Activated T-cell treated with anti-CD3 and anti-CD28 coated beads for 4 hours (primary cell): ENCODE measurements at regions not wholly inside any gene's neighbourhood (a gene's known extent, or its start where the extent isn't known, plus 50 kb on each side); places are given as distances from the start of the nearest gene placed in this dataset.
"Not testable (repeated sequence)": the region's sequence is repeated elsewhere in the genome, so short reads cannot be mapped to it uniquely, and the experiment has no call there.

Experiments used
- DNase-seq: peaks from one replicate; pipeline ENCODE4 v3.0.0-alpha.2; 2020

DNA sequence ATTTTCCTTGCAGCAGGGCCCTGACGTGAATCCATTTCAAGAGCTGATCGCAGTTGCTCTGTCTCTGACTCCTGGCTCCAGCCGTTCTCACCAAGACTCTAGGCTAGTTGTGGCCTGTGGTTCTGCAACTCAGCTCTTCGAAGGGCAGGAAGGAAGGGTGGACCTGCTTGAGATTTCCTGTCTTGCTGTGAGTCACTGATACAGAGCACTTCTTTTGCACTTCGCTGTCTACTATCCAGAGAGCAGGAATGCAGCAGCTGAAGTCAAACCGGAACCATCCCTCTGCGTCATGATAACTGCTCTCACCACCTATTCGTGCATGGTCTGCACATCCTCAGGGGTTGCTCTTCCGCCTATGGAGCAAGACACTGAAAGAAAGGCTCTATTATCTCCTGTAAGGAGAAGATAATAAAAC is 59.7 kb downstream of the RAP2B start:
- DNase-seq = peak; percentile 28

DNA sequence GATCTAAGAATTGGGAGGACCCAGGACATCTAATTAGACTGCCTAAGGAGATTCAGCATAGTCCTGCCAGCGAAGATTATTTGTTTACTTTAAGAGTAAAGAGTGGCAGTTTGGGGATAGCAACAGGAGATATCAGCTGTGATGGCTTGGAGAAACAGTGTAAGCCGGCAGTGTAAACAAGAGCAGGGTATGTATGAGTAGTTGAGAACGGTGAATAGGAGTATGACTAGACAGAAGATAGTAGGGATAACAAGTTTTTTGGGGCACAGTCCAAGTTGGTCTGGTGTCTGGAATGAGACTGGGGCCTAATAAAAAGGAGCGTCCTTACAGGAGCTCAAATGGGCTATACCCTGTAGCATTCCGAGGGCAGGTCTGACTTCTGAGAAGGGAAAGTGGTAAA is 64.9 kb downstream of the RAP2B start:
- DNase-seq = not testable (repeated sequence)

DNA sequence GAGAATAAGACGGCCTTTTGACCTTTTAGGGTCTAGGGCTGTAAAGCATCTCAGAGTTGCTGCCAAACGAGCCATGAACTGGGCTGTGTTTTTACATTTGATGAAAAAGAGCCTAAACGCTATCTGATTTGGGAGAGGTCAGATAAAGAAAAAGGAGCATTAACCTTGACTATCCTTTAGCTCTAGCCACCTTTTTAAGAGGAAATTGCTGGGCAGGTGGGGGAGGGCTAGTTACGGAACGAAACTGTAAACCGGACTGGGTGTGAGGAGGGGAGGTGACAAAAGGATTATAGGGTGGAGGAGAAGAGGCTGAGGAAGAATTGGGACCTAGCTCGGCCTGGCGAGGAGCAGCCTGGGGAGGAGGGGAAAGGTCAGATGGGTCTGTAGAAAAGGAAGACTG is 68.4 kb downstream of the RAP2B start:
- not testable (repeated sequence) for DNase-seq

DNA sequence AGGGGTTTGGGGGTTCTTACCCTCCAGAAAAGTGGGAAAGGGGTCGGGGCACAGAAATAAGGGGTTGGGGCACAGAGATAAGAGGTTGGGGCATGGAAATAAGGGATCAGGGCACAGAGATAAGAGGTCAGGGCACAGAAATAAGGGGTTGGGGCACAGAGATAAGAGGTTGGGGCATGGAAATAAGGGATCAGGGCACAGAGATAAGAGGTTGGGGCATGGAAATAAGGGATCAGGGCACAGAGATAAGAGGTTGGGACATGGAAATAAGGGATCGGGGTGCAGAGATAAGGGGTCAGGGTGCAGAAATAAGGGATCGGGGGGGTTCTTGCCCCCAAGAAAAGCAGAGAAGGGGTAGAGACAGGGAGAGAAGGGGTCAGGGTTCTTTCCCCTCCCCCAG is 69.2 kb downstream of the RAP2B start:
- not testable (repeated sequence) for DNase-seq

DNA sequence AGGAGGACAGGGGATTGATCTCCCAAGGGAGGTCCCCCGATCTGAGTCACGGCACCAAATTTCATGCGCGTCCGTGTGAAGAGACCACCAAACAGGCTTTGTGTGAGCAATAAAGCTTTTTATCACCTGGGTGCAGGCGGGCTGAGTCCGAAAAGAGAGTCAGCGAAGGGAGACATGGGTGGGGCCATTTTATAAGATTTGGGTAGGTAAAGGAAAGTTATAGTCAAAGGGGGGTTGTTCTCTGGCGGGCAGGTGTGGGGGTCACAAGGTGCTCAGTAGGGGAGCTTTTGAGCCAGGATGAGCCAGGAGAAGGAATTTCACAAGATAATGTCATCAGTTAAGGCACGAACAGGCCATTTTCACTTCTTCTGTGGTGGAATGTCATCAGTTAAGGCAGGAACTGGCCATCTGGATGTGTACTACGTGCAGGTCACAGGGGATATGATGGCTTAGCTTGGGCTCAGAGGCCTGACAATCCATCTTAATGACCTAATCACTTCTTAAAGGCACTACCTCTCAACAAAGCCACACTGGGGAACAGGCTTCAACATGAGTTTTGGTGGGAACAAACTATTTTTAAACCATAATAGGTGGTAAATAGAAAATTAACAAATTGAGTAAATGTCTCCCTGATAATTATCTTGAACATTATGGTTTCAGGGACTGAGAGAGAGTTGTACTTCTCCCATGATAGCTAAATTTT is 70.2 kb downstream of the RAP2B start:
- not testable (repeated sequence) for DNase-seq

DNA sequence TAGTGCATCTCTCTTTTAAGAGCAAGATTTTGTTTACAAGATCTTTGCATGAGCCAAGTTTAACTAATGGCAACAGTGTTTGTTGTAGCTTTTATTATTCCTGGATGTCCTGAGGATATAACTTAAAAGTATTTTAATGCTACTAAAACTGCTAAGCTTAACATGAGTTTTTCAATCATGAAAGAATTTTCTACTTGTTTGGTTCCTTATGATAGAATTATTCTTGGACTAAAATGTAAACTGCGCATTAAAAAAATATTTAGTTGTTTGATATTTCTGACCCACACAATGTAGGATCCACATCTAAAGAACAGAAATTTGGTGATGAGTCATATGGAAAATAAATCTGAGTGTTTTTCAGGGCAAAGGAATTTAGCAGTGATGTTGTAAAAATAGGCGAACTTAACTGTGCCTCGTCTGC is 70.8 kb downstream of the RAP2B start:
- DNase-seq = no peak

DNA sequence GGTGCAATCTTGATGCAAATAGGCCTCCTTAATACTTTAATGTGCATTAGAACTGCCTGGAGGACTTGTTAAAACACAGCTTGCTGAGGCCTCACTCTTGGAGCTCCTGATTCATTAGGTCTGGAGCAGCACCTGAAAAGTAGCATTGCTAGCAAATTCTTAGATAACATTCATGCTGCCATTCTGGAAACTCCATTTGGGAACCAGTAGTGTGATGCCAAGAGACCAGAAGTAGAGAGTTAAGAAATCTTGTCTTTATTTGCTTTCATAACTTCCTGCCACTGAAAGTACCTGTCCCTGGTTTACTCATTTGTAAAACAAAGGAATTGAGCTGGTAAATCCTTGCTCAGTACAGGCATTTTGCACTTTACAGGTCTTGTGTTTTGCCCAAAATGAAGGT is 72.0 kb downstream of the RAP2B start:
- no peak for DNase-seq

DNA sequence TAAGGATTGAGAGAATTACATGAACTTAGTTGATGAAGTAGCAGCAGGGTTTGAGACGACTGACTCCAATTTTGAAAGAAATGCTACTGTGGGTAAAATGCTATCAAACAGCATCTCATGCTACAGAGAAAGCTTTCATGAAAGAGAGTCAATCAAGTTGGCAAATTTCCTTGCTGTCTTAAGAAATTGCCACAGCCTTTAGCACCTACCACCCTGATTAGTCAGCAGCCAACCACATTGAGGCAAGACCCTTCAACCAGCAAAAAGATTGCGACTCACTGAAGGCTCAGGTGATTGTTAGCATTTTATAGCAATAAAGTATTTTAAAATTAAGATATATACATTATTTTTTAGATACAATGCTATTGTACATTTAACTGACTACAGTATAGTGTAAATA is 80.9 kb downstream of the RAP2B start:
- DNase-seq = no peak

DNA sequence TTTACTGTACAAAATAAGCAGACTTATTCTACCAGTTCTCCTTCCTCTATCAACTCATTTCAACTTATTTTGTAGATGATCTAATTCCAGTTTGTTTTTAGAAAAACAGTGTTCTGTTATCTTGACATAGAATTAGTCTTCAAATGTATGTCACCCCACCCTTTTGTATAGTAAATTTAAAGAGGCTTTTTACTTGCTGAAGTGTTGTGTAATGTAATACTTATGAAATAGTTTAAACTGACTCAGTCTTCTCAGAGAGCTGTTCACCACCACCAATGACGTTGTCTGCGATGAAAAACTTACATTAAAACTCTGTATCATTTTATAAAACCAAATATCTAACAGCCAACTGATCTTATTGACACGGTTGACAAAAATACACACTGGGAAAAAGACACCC is 82.9 kb downstream of the RAP2B start:
- DNase-seq = no peak

DNA sequence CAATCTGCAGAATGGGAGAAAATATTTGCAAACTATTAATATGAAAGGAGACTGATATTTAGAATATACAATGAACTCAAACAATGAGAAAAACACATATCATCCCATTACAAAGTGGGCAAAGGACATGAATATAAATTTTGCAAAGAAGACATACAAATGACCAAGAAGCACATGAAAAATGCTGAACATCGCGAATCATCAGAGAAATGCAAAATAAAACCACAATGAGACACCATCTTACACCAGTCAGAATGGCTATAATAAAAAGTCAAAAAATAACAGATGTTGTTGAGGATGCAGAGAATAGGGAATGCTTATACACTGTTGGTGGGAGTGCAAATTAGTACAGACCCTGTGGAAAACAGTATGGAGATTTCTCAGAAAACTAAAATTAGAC is 83.6 kb downstream of the RAP2B start:
- no peak for DNase-seq

DNA sequence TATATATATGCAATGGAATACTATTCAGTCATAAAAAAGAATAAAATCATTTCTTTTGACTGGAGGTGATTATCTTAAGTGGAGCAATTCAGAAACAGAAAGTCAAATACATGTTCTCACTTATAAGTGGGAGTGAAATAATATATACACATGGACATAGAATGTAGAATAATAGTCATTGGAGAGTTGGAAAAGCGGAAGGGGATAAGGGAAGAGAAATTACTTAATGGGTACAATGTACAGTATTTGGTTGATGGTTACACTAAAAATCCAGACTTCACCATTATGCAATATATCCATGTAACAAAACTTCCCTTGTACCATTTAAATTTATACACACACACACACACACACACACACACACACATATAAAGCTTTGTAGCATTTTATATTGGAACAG is 84.3 kb downstream of the RAP2B start:
- no peak for DNase-seq

DNA sequence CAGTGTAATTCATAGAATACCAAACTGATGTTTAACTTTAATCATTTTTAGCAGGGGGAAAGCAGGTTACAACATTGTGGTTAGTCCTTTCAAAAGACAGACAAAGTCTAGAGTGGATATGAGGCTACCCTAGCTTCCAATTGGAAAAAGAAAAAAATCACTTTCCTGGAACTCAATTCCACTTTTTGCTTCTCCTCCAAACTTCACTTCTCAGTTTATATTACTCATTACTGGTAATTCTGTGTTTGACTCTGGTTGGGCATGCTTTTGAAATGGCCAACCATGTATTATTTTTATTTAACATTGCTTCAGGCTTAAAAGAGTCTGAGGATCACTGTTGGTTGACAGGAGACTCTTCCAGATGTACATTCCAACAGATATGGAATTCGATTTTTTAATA is 84.8 kb downstream of the RAP2B start:
- no peak for DNase-seq

DNA sequence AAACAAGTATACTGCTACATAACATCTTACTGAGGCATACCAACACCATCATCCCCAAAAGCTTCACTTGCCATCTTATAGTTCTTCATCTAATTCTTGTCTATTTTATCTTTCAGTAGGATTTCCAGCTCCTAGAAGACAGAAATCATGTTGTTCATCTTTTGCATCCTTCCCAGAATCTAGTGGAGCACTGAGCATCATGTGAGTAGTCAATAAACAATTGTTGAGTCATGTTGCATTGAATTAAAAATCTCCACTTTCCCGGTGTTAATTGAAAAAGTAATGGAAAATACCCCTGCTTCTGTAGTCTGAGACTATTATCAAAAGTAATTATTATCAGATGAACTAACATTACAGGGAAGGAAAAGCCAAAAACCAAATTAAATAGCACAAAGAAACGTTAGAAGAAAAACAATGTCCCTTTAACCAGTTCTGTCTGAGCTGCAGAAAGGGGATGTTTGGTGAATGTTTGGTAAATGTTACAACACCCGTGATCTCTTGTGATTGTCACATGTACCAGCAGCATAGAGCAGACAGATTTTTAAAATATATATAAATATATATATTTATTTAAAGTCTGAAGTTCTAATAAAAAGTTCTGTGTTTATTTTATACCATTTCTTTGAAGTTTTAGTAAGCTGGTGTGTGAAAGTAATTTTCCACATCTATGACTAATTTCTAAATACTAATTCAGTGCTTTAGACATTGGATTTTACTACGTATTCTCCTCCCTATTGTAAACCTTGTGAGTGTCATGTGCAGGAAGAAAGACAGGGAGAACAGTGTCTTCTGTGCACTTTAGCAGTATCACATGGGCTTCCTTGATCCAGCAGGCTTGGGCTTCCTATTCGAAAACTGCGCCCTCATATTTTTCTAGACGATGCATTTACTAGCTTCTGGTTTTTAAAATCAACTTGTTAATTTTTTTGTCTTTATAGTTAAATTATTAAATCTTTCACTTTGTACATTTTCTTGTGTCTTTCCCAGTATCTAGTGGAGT is 85.6 kb downstream of the RAP2B start:
- DNase-seq = no peak

DNA sequence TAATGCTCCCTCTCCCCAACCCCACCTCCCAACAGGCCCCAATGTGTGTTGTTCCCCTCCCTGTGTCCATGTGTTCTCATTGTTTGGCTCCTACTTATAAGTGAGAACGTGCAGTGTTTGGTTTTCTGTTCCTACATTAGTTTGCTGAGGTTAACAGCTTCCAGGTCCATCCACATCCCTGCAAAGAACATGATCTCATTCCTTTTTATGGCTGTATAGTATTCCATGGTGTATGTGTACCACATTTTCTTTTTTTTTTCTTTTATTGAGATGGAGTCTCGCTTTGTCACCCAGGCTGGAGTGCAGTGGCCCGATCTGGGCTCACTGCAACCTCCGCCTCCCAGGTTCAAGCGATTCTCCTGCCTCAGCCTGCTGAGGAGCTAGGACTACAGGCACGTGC is 86.8 kb downstream of the RAP2B start:
- not testable (repeated sequence) for DNase-seq

DNA sequence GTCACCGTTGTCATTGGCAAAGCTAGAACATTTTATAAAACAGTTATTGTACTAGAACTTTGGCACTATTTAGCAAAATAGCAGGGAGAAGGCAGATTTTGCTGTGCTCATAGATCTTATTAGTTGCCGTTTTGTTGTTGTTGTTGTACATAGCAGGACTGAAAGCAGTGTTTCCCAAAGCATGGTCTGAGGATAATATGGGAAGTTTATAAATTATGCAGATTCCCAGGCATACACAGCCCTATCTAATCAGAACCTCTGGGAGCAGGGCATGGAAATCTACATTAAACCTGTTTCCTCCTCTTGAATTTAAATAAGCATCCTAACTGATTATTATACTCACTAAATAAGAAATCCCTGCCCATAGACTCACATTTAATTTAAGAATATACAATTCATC is 87.9 kb downstream of the RAP2B start:
- DNase-seq = no peak

DNA sequence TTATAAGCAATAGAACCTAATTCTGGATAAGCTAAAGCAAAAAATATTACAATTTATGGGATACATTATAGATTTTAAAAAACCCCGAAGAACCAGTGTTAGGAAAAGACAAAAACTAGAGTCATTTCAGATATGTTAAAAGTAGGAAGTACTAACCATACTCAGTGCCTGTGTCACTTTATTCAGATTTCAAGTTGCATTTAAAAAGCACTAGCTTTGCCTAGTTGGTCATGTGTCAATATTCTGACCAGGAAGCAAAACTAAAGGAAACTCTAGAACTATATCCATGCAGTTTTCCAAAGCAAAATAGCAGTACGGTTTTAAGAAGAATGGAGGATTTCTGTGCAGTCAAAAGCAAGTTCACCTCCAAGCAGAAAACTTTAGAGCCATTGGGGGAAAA is 88.4 kb downstream of the RAP2B start:
- no peak for DNase-seq

DNA sequence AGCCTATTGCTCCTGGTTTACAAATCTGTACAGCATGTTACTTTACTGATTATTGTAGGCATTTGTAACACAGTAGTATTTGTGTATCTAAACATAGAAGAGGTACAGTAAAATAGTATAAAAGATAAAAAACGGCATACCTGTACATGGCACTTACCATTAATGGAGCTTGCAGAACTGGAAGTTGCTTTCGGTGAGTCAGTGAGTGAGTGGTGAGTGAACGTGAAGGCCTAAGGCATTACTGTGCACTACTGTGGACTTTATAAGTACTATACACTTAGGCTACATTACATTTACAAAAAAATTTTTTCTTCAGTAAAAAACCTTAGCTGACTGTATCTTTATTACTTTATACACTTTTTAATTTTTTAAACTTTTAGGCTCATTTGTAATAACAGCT is 90.9 kb downstream of the RAP2B start:
- no peak for DNase-seq

DNA sequence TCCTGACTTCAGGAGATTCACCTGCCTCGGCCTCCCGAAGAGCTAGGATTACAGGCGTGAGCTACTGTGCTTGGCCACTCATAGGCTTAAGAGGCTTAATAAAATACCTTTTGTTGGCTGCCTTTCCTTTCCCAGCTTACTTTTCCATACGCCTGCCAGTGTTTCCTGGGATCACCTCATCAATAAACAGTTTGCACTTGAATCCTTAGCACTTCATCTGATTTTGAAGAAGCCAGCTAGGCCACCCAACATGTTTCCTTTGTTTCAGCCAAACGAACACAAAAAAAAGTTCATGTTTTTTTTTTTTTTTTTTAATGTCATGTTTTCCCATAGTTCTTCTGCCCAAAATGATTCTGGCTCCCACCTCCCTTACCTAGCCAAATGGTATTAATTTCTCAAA is 92.3 kb downstream of the RAP2B start:
- no peak for DNase-seq

DNA sequence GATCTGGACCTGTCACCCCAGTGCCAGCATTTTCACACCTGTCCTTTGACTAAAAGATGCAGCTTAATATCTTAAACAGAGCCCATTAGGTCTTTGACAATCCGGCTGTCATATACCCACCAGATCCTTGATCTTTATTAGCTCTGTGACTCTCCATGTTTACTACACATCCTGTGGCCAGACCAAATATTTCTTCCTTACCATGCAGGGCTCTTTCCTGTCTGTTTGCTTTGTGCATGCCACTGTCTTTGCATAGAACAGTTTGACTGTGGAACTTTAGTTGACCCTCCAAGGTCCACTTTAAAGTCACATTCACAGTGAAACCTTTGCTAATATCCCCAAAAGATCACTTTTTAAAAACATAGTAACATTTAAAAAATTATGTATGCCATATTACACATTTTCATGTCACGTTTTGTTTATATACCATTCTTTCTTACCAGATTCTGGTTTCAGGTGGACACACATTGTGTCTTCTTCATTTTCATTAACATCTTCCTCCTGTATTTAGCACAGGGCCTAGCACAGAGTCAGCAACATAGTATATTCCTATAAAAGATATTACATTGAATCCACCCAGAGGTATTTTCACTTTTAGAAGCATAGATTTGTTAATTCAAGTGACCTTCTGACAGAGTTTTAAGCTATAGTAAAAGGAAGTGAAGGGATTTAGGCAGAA is 95.8 kb downstream of the RAP2B start:
- no peak for DNase-seq

DNA sequence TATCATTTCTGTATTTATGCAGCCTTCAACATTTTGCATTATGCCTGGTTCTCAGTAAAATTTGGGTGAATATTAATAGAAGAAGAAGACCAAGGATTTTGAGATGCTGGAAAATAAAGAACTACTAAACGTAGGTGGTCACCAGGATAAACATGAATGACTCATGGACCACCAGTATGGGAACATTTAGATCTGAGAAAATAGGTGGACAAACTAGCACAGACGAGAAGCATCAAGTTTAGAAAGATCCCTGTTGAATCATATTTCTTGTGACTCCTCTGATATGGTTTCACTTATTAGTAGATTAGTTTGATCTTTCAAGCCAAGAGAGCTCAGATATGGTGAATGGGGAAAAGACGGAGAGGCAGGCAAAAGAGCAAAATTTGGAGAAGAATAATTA is 97.9 kb downstream of the RAP2B start:
- DNase-seq = no peak

DNA sequence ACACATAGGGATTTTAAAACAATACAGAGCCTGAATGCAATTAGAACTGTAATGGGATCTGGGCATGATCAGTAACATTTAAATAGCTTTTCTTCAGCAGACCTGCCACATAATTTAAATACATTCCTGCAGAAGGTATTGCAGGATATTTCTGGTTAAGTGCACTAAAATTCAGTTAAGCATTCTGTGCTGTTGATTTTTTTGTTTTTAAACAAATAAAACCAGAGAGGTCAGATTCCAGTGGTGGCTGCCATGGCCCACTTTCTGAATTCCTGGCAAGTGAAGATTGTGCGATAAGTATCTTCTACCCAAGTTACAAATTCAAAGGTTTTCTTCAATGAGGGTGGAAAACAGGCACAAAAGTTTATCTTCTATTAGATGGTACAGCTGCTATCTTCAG is 98.7 kb downstream of the RAP2B start:
- DNase-seq = no peak

DNA sequence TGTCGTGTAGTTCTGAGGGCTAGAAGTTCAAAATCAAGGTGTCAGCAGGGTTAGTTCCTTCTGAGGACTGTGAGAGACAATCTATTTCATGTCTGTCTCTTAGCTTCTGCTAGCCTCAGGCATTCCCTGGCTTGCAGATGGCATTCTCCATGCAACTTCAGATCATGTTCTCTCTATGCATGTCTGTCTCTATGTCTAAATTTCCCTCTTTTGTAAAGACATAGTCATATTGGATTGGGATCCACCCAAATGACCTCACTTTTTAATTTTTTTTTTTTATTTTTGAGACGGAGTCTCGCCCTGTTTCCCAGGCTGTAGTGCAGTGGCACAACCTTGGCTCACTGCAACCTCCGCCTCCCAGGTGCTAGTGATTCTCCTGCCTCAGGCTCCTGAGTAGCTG is 104.6 kb downstream of the RAP2B start:
- no peak for DNase-seq

DNA sequence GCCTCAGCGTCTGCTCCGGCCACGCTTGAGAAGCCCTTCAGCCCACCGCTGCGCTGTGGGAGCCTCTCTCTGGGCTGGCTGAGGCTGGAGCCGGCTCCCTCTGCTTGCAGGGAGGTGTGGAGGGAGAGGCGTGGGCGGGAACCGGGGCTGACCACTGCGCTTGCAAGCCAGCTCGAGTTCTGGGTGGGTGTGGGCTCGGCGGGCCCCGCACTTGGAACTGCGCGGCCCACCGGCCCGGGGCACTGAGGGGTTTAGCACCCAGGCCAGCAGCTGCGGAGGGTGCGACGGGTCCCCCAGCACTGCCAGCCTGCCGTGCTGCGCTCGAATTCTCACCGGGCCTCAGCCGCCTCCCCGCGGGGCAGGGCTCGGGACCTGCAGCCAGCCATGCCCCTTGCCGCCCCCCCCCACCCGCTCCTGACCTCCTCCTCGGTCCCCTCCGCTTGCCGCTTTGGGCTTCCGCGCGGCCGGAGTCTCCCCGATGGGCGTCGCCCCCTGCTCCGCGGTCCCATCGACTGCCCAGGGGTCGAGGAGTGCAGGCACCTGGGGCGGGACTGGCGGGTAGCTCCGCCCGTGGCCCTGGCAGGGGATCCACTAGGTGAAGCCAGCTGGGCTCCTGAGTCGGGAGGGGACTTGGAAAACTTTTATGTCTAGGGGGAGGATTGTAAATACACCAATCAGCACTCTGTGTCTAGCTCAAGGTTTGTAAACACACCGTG is 106.7 kb downstream of the RAP2B start:
- no peak for DNase-seq
